ENCODE measurements at regions not wholly inside any gene's neighbourhood (a gene's known extent, or its start where the extent isn't known, plus 50 kb on each side); places are given as distances from the start of the nearest gene placed in this dataset.

GRCh38 chr1:191839891-191840290 lies 318.4 kb upstream of the RGS18 start:
- DNase-seq = no peak

GRCh38 chr1:191851799-191852595 lies 306.3 kb upstream of the RGS18 start:
- peak in 1 of 2 experiments; percentile 19 for DNase-seq

GRCh38 chr1:191852907-191853306 lies 305.4 kb upstream of the RGS18 start:
- DNase-seq = no peak

- DNase-seq = no peak
Observed at GRCh38 chr1:191857600-191857999, 300.7 kb upstream of the RGS18 start.

GRCh38 chr1:191865479-191865878 lies 292.8 kb upstream of the RGS18 start:
- DNase-seq = no peak

GRCh38 chr1:191866155-191866554 lies 292.1 kb upstream of the RGS18 start:
- no peak for DNase-seq

GRCh38 chr1:191869790-191870312 lies 288.4 kb upstream of the RGS18 start:
- DNase-seq = no peak

- no peak for DNase-seq
Observed at GRCh38 chr1:191870490-191870889, 287.8 kb upstream of the RGS18 start.

GRCh38 chr1:191875994-191876393 lies 282.3 kb upstream of the RGS18 start:
- no peak for DNase-seq

GRCh38 chr1:191876631-191877030 lies 281.6 kb upstream of the RGS18 start:
- no peak for DNase-seq

- no peak for DNase-seq
Observed at GRCh38 chr1:191882870-191883269, 275.4 kb upstream of the RGS18 start.

GRCh38 chr1:191886977-191887376 lies 271.3 kb upstream of the RGS18 start:
- no peak for DNase-seq

- peak; percentile 41 to 73 for DNase-seq
Observed at GRCh38 chr1:191888996-191889622, 269.2 kb upstream of the RGS18 start.

- no peak for DNase-seq
Observed at GRCh38 chr1:191889623-191890003, 268.6 kb upstream of the RGS18 start.

- DNase-seq = no peak
Observed at GRCh38 chr1:191890433-191891088, 267.7 kb upstream of the RGS18 start.

GRCh38 chr1:191892716-191893115 lies 265.5 kb upstream of the RGS18 start:
- no peak for DNase-seq

GRCh38 chr1:191895049-191895448 lies 263.2 kb upstream of the RGS18 start:
- no peak for DNase-seq

GRCh38 chr1:191895462-191896058 lies 262.7 kb upstream of the RGS18 start:
- DNase-seq = no peak

- DNase-seq = no peak
Observed at GRCh38 chr1:191897134-191897533, 261.1 kb upstream of the RGS18 start.

GRCh38 chr1:191901651-191902050 lies 256.6 kb upstream of the RGS18 start:
- no peak for DNase-seq

- DNase-seq = no peak
Observed at GRCh38 chr1:191904991-191905390, 253.3 kb upstream of the RGS18 start.

GRCh38 chr1:191905781-191906180 lies 252.5 kb upstream of the RGS18 start:
- no peak for DNase-seq

- no peak for DNase-seq
Observed at GRCh38 chr1:191907121-191907520, 251.1 kb upstream of the RGS18 start.

All from NCI-H2081 (cell line).